Naive thymus-derived CD4-positive, alpha-beta T cell (primary cell): ENCODE measurements at regions not wholly inside any gene's neighbourhood (a gene's known extent, or its start where the extent isn't known, plus 50 kb on each side); places are given as distances from the start of the nearest gene placed in this dataset.

Experiments
- ATAC-seq: fragments of 150-1000 bp; cut with Tn5 transposase; 2 replicates; pipeline ENCODE4 v1.10.0; 2021; ENCODE audit warnings: mild to moderate bottlenecking, moderate library complexity
- CTCF ChIA-PET: fragments of 350-600 bp; sonication (Branson Sonifier 250); formaldehyde crosslinking; loops from one replicate; lab custom pipeline; 2021; ENCODE audit warnings: antibody characterized with exemption; lab: Charles Lee
- POLR2A ChIA-PET: fragments of 350-600 bp; sonication (Branson Sonifier 250); formaldehyde crosslinking; loops from one replicate; lab custom pipeline; 2021; ENCODE audit warnings: antibody characterized with exemption, inconsistent platforms; lab: Charles Lee
- DNase-seq, 9 donors: peaks; one replicate each; pipeline versions ENCODE4 v3.0.0 to v3.0.0-alpha.2; 2020 to 2022; ENCODE audit warnings: mixed read lengths in 1 of 9
- H3K27ac ChIP-seq: one replicate; pipeline ENCODE4 v1.7.0; 2013; ENCODE audit warnings: mild to moderate bottlenecking, low read depth, low read length, moderate library complexity
- H3K27me3 ChIP-seq, 2 donors: one replicate each; pipeline ENCODE4 v1.7.0; 2013; ENCODE audit warnings: low read length in 2 of 2, mild to moderate bottlenecking in 2 of 2, moderate library complexity in 2 of 2; ENCODE audit not compliant: control insufficient read depth in 2 of 2, insufficient read depth in 2 of 2
- H3K36me3 ChIP-seq, 3 experiments: 1 replicate in 2 of 3; 2 replicates in 1 of 3; pipeline ENCODE4 v1.7.0; 2013; ENCODE audit warnings: low read length in 3 of 3, mild to moderate bottlenecking in 3 of 3, moderate library complexity in 1 of 3; ENCODE audit not compliant: insufficient read depth in 3 of 3, control insufficient read depth in 2 of 3
- H3K4me1 ChIP-seq, 2 donors: one replicate each; pipeline ENCODE4 v1.7.0; 2013; ENCODE audit warnings: low read length in 2 of 2, mild to moderate bottlenecking in 2 of 2, moderate library complexity in 1 of 2; ENCODE audit not compliant: control insufficient read depth in 2 of 2, insufficient read depth in 2 of 2
- H3K4me3 ChIP-seq: 2 replicates; pipeline ENCODE4 v1.7.0; 2013; ENCODE audit warnings: mild to moderate bottlenecking, low read length
- H3K9me3 ChIP-seq, 3 experiments: 1 replicate in 2 of 3; 2 replicates in 1 of 3; pipeline ENCODE4 v1.7.0; 2013; ENCODE audit warnings: low read length in 3 of 3; ENCODE audit not compliant: control insufficient read depth in 2 of 3
- H3K27ac Mint-ChIP-seq, 9 donors: one replicate each; pipeline ENCODE4 v1.8.0; 2020 to 2022; ENCODE audit warnings: mixed read lengths in 9 of 9, mild to moderate bottlenecking in 8 of 9, moderate library complexity in 5 of 9, inconsistent platforms in 2 of 9
- H3K27me3 Mint-ChIP-seq, 5 donors: one replicate each; pipeline ENCODE4 v1.8.0; 2021 to 2022; ENCODE audit warnings: mixed read lengths in 5 of 5, mild to moderate bottlenecking in 1 of 5
- H3K36me3 Mint-ChIP-seq, 5 donors: one replicate each; pipeline ENCODE4 v1.8.0; 2020 to 2022; ENCODE audit warnings: mixed read lengths in 5 of 5, mild to moderate bottlenecking in 3 of 5, inconsistent platforms in 1 of 5
- H3K4me1 Mint-ChIP-seq, 7 donors: one replicate each; pipeline ENCODE4 v1.8.0; 2020 to 2022; ENCODE audit warnings: mixed read lengths in 7 of 7, mild to moderate bottlenecking in 3 of 7, inconsistent platforms in 1 of 7
- H3K4me3 Mint-ChIP-seq, 10 donors: one replicate each; pipeline ENCODE4 v1.8.0; 2020 to 2022; ENCODE audit warnings: mild to moderate bottlenecking in 10 of 10, mixed read lengths in 10 of 10, moderate library complexity in 6 of 10, inconsistent platforms in 2 of 10
- H3K9me3 Mint-ChIP-seq, 11 donors: one replicate each; pipeline ENCODE4 v1.8.0; 2020 to 2022; ENCODE audit warnings: mixed read lengths in 11 of 11, mild to moderate bottlenecking in 4 of 11, inconsistent platforms in 1 of 11, moderate library complexity in 1 of 11
- intact Hi-C, 2 donors: fragments of 100-400 bp; cut with micrococcal nuclease; formaldehyde crosslinking; loops; one replicate each; pipeline ENCODE4 v1.15.1; 2023

DNA sequence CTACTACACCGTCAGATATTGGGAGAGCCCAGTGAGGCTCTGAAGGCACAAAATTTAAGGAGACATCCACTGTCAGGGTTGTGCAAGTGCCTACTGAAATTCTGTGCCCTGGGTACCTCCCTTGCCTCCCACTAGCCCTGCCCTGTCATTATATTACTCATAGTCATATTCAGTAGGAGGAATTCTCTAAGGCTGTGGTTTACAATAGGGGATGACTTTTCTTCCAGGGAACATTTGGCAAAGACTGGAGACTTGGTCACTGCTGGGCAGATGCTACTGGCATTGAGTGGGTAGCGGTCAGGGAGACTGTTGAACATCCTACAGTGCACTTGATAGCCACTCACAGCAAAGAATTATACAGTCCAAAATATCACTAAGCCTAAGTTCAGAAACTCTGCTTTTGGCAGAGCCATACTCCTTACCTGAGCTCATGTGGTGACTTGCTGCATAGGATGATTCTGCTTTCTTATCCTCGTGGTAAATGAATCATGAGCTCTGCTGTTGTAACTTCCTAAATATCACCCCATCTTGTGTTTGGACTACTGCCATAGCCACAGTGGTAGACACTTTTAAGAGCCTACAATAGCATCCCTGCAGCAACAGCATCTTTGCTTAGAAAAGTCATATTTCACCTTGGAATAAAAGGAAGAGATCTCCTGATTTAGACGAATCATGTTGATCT lies 563.4 kb upstream of the PLXNA2 start:
- CTCF ChIA-PET, result no interaction called here
- Histone ChIP-seq H3K4me1 (no peaks in the 10 kb centered on the region), H3K9me3 (no peaks in the 10 kb centered on the region), H3K27ac (no peak overlapping the region), H3K36me3 (no peaks in the 10 kb centered on the region), H3K4me3 (no peak overlapping the region), H3K27me3 (no peaks in the 10 kb centered on the region)
- intact Hi-C loops, result no loop called here
- Mint-ChIP-seq H3K36me3 (no peaks in the 10 kb centered on the region), H3K4me3 (no peak overlapping the region), H3K4me1 (no peaks in the 10 kb centered on the region), H3K27me3 (peaks cover 0 to 20% (median 19%) of the 10 kb centered on the region in 5 donors), H3K27ac (no peak overlapping the region), H3K9me3 (peaks cover 0 to 20% (median 7%) of the 10 kb centered on the region in 11 donors)
- POLR2A ChIA-PET, result no interaction called here
- DNase-seq (no peak), ATAC-seq (no peak)

DNA sequence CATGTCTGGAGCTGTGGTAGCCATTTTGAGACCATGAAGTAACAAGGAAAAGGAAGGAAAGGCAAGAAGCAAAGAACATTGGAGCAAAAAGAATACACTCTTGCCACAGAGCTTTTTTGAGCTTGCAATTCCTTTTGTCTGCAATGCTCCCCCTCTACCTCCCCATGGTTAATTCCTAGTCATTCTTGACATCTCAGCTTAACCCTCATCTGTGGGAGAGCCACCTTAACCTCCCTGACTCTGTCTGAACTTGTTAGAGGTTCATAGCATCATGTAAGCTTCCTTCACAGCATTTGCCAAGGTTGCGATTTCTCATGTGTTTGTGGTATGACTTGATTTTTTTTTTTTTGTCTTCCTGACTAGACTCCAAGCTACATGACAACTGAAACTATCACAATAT lies 564.1 kb upstream of the PLXNA2 start:
- H3K9me3 Mint-ChIP-seq, result peaks cover 0 to 20% (median 7%) of the 10 kb centered on the region in 11 donors
- Histone ChIP-seq H3K27ac (no peak overlapping the region), H3K27me3 (no peaks in the 10 kb centered on the region), H3K9me3 (no peaks in the 10 kb centered on the region), H3K4me1 (no peaks in the 10 kb centered on the region), H3K36me3 (no peaks in the 10 kb centered on the region), H3K4me3 (no peak overlapping the region)
- intact Hi-C loops, result no loop called here
- ChIA-PET CTCF (no interaction called here), POLR2A (no interaction called here)
- no peak for DNase-seq
- no peak for ATAC-seq
- no peaks in the 10 kb centered on the region for H3K4me1 Mint-ChIP-seq
- H3K27ac Mint-ChIP-seq, result no peak overlapping the region
- H3K27me3 Mint-ChIP-seq, result peaks cover 0 to 27% (median 19%) of the 10 kb centered on the region in 5 donors
- H3K4me3 Mint-ChIP-seq, result no peak overlapping the region
- H3K36me3 Mint-ChIP-seq, result no peaks in the 10 kb centered on the region

DNA sequence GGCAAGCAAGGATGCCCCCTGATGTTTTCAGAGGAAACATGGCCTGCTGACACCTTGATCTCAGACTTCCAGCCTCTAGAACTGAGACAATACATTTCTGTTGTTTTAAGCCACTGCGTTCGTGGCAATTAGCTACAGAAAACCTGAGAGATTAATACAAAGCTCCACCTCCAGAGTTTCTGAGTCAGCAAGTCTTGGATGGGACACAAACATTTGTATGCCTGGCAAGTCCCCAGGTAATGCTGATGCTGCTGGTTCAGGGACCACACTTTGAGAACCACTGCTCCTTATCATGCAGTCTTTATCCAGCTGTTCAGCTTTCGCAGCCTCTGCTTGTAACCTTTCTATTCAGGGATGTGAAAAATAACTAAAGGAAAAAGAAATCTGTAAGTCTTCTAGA lies 565.7 kb upstream of the PLXNA2 start:
- Histone ChIP-seq H3K27me3 (no peaks in the 10 kb centered on the region), H3K36me3 (no peaks in the 10 kb centered on the region), H3K9me3 (no peaks in the 10 kb centered on the region), H3K4me3 (no peak overlapping the region), H3K4me1 (no peaks in the 10 kb centered on the region), H3K27ac (no peak overlapping the region)
- POLR2A ChIA-PET, result no interaction called here
- Mint-ChIP-seq H3K27me3 (peaks cover 0 to 39% (median 18%) of the 10 kb centered on the region in 5 donors), H3K36me3 (no peaks in the 10 kb centered on the region), H3K27ac (no peak overlapping the region), H3K4me1 (no peaks in the 10 kb centered on the region), H3K4me3 (no peak overlapping the region), H3K9me3 (peaks cover 0 to 16% (median 7%) of the 10 kb centered on the region in 11 donors)
- DNase-seq (no peak), ATAC-seq (no peak)
- CTCF ChIA-PET, result no interaction called here
- intact Hi-C loops, result no loop called here

DNA sequence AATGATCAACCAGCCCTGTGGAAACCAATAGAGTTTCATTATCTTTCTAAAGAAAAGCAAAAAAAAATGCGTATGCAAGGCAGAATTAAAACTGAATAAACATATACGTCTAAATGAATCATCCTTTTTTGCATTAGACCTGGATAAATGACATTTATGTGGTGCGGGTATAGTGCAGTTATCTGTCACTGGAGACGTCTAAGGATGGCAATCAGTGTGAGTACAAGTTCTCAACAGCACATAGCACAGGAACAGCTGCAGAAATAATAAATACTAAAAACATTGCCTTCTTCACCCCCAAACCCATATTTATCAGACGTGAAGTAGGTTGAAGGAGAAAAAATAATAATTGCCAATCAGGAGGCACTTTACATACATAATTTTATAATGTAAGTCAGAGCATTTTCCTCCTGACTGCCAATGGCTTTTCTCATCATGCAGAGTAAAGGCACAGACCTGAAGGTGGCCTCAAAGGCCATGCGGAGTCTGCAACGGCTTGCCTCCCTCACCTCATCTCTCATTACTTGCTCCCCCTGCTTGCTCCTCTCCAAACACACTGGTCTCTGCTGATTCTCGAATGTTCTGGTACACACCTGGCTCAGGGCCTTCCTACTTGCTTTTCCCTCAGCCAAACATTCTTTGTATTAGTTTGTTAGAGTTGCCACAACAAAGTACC lies 574.7 kb upstream of the PLXNA2 start:
- intact Hi-C loops, result no loop called here
- peaks cover 0 to 26% (median 0%) of the 10 kb centered on the region in 5 donors for H3K27me3 Mint-ChIP-seq
- H3K4me3 Mint-ChIP-seq, result no peak overlapping the region
- CTCF ChIA-PET, result no interaction called here
- H3K36me3 Mint-ChIP-seq, result no peaks in the 10 kb centered on the region
- H3K36me3 ChIP-seq, result no peaks in the 10 kb centered on the region
- no peak for ATAC-seq
- H3K4me1 ChIP-seq, result no peaks in the 10 kb centered on the region
- POLR2A ChIA-PET, result no interaction called here
- no peak overlapping the region for H3K4me3 ChIP-seq
- DNase-seq, result no peak
- H3K9me3 ChIP-seq, result no peaks in the 10 kb centered on the region
- no peak overlapping the region for H3K27ac Mint-ChIP-seq
- no peaks in the 10 kb centered on the region for H3K27me3 ChIP-seq
- peaks cover 0 to 15% (median 0%) of the 10 kb centered on the region in 11 donors for H3K9me3 Mint-ChIP-seq
- H3K27ac ChIP-seq, result no peak overlapping the region
- H3K4me1 Mint-ChIP-seq, result peaks cover 0 to 5% (median 0%) of the 10 kb centered on the region in 7 donors

GRCh38 chr1:208820580-208821212 lies 576.5 kb upstream of the PLXNA2 start:
- H3K27me3 ChIP-seq, result no peaks in the 10 kb centered on the region
- ChIA-PET CTCF (no interaction called here), POLR2A (no interaction called here)
- H3K4me1 Mint-ChIP-seq, result peaks cover 0 to 5% (median 0%) of the 10 kb centered on the region in 7 donors
- H3K36me3 ChIP-seq, result no peaks in the 10 kb centered on the region
- no peak overlapping the region for H3K27ac Mint-ChIP-seq
- DNase-seq (no peak), ATAC-seq (no peak)
- H3K27ac ChIP-seq, result no peak overlapping the region
- H3K4me1 ChIP-seq, result no peaks in the 10 kb centered on the region
- no peaks in the 10 kb centered on the region for H3K9me3 ChIP-seq
- intact Hi-C loops, result no loop called here
- peaks cover 0 to 21% (median 0%) of the 10 kb centered on the region in 5 donors for H3K27me3 Mint-ChIP-seq
- no peak overlapping the region for H3K4me3 Mint-ChIP-seq
- no peak overlapping the region for H3K4me3 ChIP-seq
- H3K9me3 Mint-ChIP-seq, result peaks cover 0 to 11% (median 0%) of the 10 kb centered on the region in 11 donors
- no peaks in the 10 kb centered on the region for H3K36me3 Mint-ChIP-seq

GRCh38 chr1:208821939-208822338 lies 577.8 kb upstream of the PLXNA2 start:
- ATAC-seq (no peak), DNase-seq (no peak)
- Histone ChIP-seq H3K9me3 (no peaks in the 10 kb centered on the region), H3K4me1 (no peaks in the 10 kb centered on the region), H3K36me3 (no peaks in the 10 kb centered on the region), H3K27me3 (no peaks in the 10 kb centered on the region), H3K27ac (no peak overlapping the region), H3K4me3 (no peak overlapping the region)
- POLR2A ChIA-PET, result no interaction called here
- peaks cover 0 to 10% (median 0%) of the 10 kb centered on the region in 11 donors for H3K9me3 Mint-ChIP-seq
- CTCF ChIA-PET, result no interaction called here
- intact Hi-C loops, result no loop called here
- no peaks in the 10 kb centered on the region for H3K36me3 Mint-ChIP-seq
- peaks cover 0 to 21% (median under 1%) of the 10 kb centered on the region in 5 donors for H3K27me3 Mint-ChIP-seq
- H3K27ac Mint-ChIP-seq, result no peak overlapping the region
- peaks cover 0 to 5% (median 0%) of the 10 kb centered on the region in 7 donors for H3K4me1 Mint-ChIP-seq
- H3K4me3 Mint-ChIP-seq, result no peak overlapping the region
